CD14-positive monocyte (primary cell): ENCODE measurements at regions not wholly inside any gene's neighbourhood (a gene's known extent, or its start where the extent isn't known, plus 50 kb on each side); places are given as distances from the start of the nearest gene placed in this dataset.

Source experiments
- DNase-seq, 3 donors: peaks; one replicate each; pipeline ENCODE4 v3.0.0-alpha.2; 2011 to 2022
- H2AFZ ChIP-seq: 2 replicates; pipeline ENCODE4 v1.6.0; 2012; ENCODE audit warnings: mild to moderate bottlenecking, low read depth, low read length, inconsistent platforms; ENCODE audit not compliant: insufficient read depth, poor library complexity, severe bottlenecking
- H3K27ac ChIP-seq, 2 donors: 1 replicate in 1 of 2; 2 replicates in 1 of 2; pipeline ENCODE4 v1.5.1; 2012 to 2013; ENCODE audit warnings: low read length in 2 of 2, control low read depth in 1 of 2, inconsistent platforms in 1 of 2, low read depth in 1 of 2, mild to moderate bottlenecking in 1 of 2
- H3K27me3 ChIP-seq, 2 donors: one replicate each; pipeline versions ENCODE4 v1.6.0 to v1.6.1; 2011 to 2013; ENCODE audit warnings: low read length in 2 of 2; ENCODE audit not compliant: control insufficient read depth in 2 of 2, insufficient read depth in 2 of 2
- H3K36me3 ChIP-seq, 2 donors: replicated peaks in 1 of 2; 1 replicate in 1 of 2; 2 replicates in 1 of 2; pipeline versions ENCODE4 v1.5.1 to v1.6.1; 2012 to 2013; ENCODE audit warnings: low read length in 2 of 2, control low read depth in 1 of 2, inconsistent platforms in 1 of 2, mild to moderate bottlenecking in 1 of 2; ENCODE audit not compliant: insufficient read depth in 2 of 2, control insufficient read depth in 1 of 2
- H3K4me1 ChIP-seq, 2 donors: 1 replicate in 1 of 2; 2 replicates in 1 of 2; pipeline versions ENCODE4 v1.5.1 to v1.6.1; 2012 to 2013; ENCODE audit warnings: low read length in 2 of 2, control low read depth in 1 of 2, inconsistent platforms in 1 of 2, mild to moderate bottlenecking in 1 of 2, moderate library complexity in 1 of 2; ENCODE audit not compliant: insufficient read depth in 2 of 2, control insufficient read depth in 1 of 2
- H3K4me2 ChIP-seq: replicated peaks from 2 replicates; pipeline ENCODE3; 2012; ENCODE audit warnings: low read length, moderate library complexity, mild to moderate bottlenecking; ENCODE audit not compliant: poor library complexity, severe bottlenecking; ENCODE audit errors: extremely low read depth
- H3K4me3 ChIP-seq, 3 experiments: fragments of 200-600 bp in 1 of 3; sonication (generic) in 1 of 3; replicated peaks in 1 of 3; 1 replicate in 2 of 3; 2 replicates in 1 of 3; pipeline ENCODE4 v1.5.1; 2011 to 2013; ENCODE audit warnings: low read length in 3 of 3, mild to moderate bottlenecking in 3 of 3, control low read depth in 2 of 3, low read depth in 2 of 3, inconsistent platforms in 1 of 3, moderate library complexity in 1 of 3
- H3K79me2 ChIP-seq: 2 replicates; pipeline ENCODE4 v1.6.0; 2012; ENCODE audit warnings: mild to moderate bottlenecking, control low read depth, inconsistent platforms, low read length, moderate library complexity; ENCODE audit not compliant: insufficient read depth
- H3K9ac ChIP-seq: 2 replicates; pipeline ENCODE4 v1.6.0; 2017; ENCODE audit warnings: low read length, mild to moderate bottlenecking; ENCODE audit not compliant: insufficient read depth, poor library complexity, severe bottlenecking
- H3K9me3 ChIP-seq, 2 donors: replicated peaks in 1 of 2; 1 replicate in 1 of 2; 2 replicates in 1 of 2; pipeline versions ENCODE4 v1.5.1 to v1.6.1; 2012 to 2013; ENCODE audit warnings: low read length in 2 of 2, control low read depth in 1 of 2; ENCODE audit not compliant: control insufficient read depth in 1 of 2, insufficient read depth in 1 of 2
- H4K20me1 ChIP-seq: 2 replicates; pipeline ENCODE4 v1.6.0; 2012; ENCODE audit warnings: mild to moderate bottlenecking, low read length, control low read depth, moderate library complexity; ENCODE audit not compliant: insufficient read depth
- H3K27ac Mint-ChIP-seq, 7 donors: one replicate each; pipeline ENCODE4 v1.8.0; 2020; ENCODE audit warnings: mild to moderate bottlenecking in 7 of 7, mixed read lengths in 7 of 7, moderate library complexity in 6 of 7, inconsistent platforms in 2 of 7
- H3K27me3 Mint-ChIP-seq, 3 donors: one replicate each; pipeline ENCODE4 v1.8.0; 2021 to 2022; ENCODE audit warnings: low read depth in 3 of 3, mild to moderate bottlenecking in 3 of 3, mixed read lengths in 3 of 3, moderate library complexity in 3 of 3, inconsistent platforms in 1 of 3
- H3K36me3 Mint-ChIP-seq, 2 donors: one replicate each; pipeline ENCODE4 v1.8.0; 2020; ENCODE audit warnings: mixed read lengths in 2 of 2, inconsistent platforms in 1 of 2, mild to moderate bottlenecking in 1 of 2
- H3K4me1 Mint-ChIP-seq: one replicate; pipeline ENCODE4 v1.8.0; 2020; ENCODE audit warnings: mild to moderate bottlenecking, mixed read lengths
- H3K4me3 Mint-ChIP-seq, 2 donors: one replicate each; pipeline ENCODE4 v1.8.0; 2020; ENCODE audit warnings: mild to moderate bottlenecking in 2 of 2, mixed read lengths in 2 of 2, moderate library complexity in 1 of 2
- H3K9me3 Mint-ChIP-seq, 7 donors: one replicate each; pipeline ENCODE4 v1.8.0; 2020 to 2022; ENCODE audit warnings: mixed read lengths in 7 of 7, mild to moderate bottlenecking in 6 of 7, moderate library complexity in 6 of 7, inconsistent platforms in 2 of 7
- CTCF ChIP-seq: fragments of 200-600 bp; IDR thresholded peaks from one replicate; pipeline ENCODE4 v1.8.0; 2022; ENCODE audit warnings: antibody characterized with exemption, mild to moderate bottlenecking
- WGBS: methylation state at CpG from one replicate; pipeline ENCODE4 v1.1.5; 2013; ENCODE audit warnings: missing lambda C conversion rate; ENCODE audit not compliant: insufficient coverage; 5-methylcytosine and 5-hydroxymethylcytosine counted together
- intact Hi-C, 2 donors: fragments of 100-400 bp; cut with micrococcal nuclease; formaldehyde crosslinking; loops; one replicate each; pipeline versions ENCODE4 v1.15.0 to v1.15.1; 2023

- Mint-ChIP-seq H3K36me3 (no peaks in the 10 kb centered on the region), H3K4me1 (no peaks in the 10 kb centered on the region), H3K27me3 (peaks cover 0 to 4% (median 0%) of the 10 kb centered on the region in 3 donors), H3K27ac (no peak overlapping the region), H3K4me3 (no peak overlapping the region), H3K9me3 (no peaks in the 10 kb centered on the region)
- H3K4me1 ChIP-seq, result no peaks in the 10 kb centered on the region
- DNase-seq, result no peak
- no peak overlapping the region for H3K27ac ChIP-seq
- no peak overlapping the region for H3K4me2 ChIP-seq
- H2AFZ ChIP-seq, result no peak overlapping the region
- H3K79me2 ChIP-seq, result no peaks in the 10 kb centered on the region
- no peak for TF ChIP-seq CTCF
- H3K36me3 ChIP-seq, result no peaks in the 10 kb centered on the region
- no peak overlapping the region for H3K4me3 ChIP-seq
- intact Hi-C loops, result no loop called here
- no peak overlapping the region for H3K9ac ChIP-seq
- H3K27me3 ChIP-seq, result no peaks in the 10 kb centered on the region
- no peaks in the 10 kb centered on the region for H4K20me1 ChIP-seq
- H3K9me3 ChIP-seq, result no peaks in the 10 kb centered on the region
- WGBS, result no CpG with 5 or more reads among the region's 2 CpGs
Observed at GRCh38 chr7:142334236-142334635, 76.4 kb upstream of the PRSS58 start.

- no peaks in the 10 kb centered on the region for H3K9me3 ChIP-seq
- no peaks in the 10 kb centered on the region for H3K9me3 Mint-ChIP-seq
- no peak overlapping the region for H3K4me2 ChIP-seq
- H3K4me1 Mint-ChIP-seq, result peaks cover 3% of the 10 kb centered on the region
- DNase-seq, result no peak
- H3K36me3 ChIP-seq, result no peaks in the 10 kb centered on the region
- H3K4me1 ChIP-seq, result no peaks in the 10 kb centered on the region
- H3K27ac Mint-ChIP-seq, result no peak overlapping the region
- no peak overlapping the region for H3K4me3 Mint-ChIP-seq
- WGBS, result 96% methylated on average over 5 of the region's 6 CpGs
- TF ChIP-seq CTCF, result no peak
- H3K27me3 Mint-ChIP-seq, result peaks cover 0 to 3% (median 2%) of the 10 kb centered on the region in 3 donors
- no peak overlapping the region for H3K9ac ChIP-seq
- no peaks in the 10 kb centered on the region for H3K27me3 ChIP-seq
- H2AFZ ChIP-seq, result no peak overlapping the region
- H3K36me3 Mint-ChIP-seq, result no peaks in the 10 kb centered on the region
- no peaks in the 10 kb centered on the region for H4K20me1 ChIP-seq
- H3K4me3 ChIP-seq, result no peak overlapping the region
- no peak overlapping the region for H3K27ac ChIP-seq
- intact Hi-C loops, result no loop called here
- no peaks in the 10 kb centered on the region for H3K79me2 ChIP-seq
Observed at GRCh38 chr7:142332421-142332820, 74.6 kb upstream of the PRSS58 start.
